ENCODE measurements at regions not wholly inside any gene's neighbourhood (a gene's known extent, or its start where the extent isn't known, plus 50 kb on each side); places are given as distances from the start of the nearest gene placed in this dataset.

DNA sequence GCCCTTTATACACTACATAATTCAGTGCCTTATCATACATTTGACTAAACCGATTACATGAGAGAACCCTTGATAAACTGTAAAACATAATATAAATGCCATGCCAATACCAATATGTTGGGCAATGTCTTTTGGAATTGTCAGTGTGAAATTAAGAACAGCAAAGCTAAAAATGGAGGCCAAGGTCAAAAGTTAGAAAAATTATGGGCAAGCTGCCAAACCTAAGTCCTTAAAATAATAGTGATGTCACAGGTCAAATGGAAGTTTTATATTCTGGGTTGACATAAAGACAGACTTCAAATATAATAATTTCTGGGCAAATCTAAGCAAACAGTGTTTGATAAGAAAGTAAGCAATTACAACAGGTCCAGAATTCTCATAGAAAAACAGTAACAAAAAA lies 696.7 kb downstream of the RNF144B start:
- no peak overlapping the region for H2AFZ ChIP-seq (ENCODE audit: low read depth)
- H3K79me2 ChIP-seq (ENCODE audit: insufficient read depth), result no peaks in the 10 kb centered on the region
- H4K20me1 ChIP-seq (ENCODE audit: insufficient read depth), result no peaks in the 10 kb centered on the region
- no peak for TF ChIP-seq NRF1 (IDR thresholded peaks at IDR 0.05; ENCODE audit: low read depth, low read length)
- no peak for TF ChIP-seq GABPA (IDR thresholded peaks at IDR 0.05; ENCODE audit: low read depth)
- TF ChIP-seq, protein P1, sequence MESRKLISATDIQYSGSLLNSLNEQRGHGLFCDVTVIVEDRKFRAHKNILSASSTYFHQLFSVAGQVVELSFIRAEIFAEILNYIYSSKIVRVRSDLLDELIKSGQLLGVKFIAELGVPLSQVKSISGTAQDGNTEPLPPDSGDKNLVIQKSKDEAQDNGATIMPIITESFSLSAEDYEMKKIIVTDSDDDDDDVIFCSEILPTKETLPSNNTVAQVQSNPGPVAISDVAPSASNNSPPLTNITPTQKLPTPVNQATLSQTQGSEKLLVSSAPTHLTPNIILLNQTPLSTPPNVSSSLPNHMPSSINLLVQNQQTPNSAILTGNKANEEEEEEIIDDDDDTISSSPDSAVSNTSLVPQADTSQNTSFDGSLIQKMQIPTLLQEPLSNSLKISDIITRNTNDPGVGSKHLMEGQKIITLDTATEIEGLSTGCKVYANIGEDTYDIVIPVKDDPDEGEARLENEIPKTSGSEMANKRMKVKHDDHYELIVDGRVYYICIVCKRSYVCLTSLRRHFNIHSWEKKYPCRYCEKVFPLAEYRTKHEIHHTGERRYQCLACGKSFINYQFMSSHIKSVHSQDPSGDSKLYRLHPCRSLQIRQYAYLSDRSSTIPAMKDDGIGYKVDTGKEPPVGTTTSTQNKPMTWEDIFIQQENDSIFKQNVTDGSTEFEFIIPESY (IDR thresholded peaks at IDR 0.05; ENCODE audit: borderline replicate concordance, low read depth), result no peak
- TF ChIP-seq TEAD4 (IDR thresholded peaks at IDR 0.05; ENCODE audit: borderline replicate concordance, insufficient read depth), result no peak
- TF ChIP-seq EP300 (IDR thresholded peaks at IDR 0.05; ENCODE audit: borderline replicate concordance in 1 of 2, low read depth in 1 of 2, low read length in 1 of 2), result no peak
- TF ChIP-seq RAD21 (IDR thresholded peaks at IDR 0.05; ENCODE audit: low read length), result no peak
- no peak for TF ChIP-seq MEF2A (IDR thresholded peaks at IDR 0.05; ENCODE audit: borderline replicate concordance, low read depth)
- TF ChIP-seq FOXM1 (IDR thresholded peaks at IDR 0.05; ENCODE audit: low read depth), result no peak
- TF ChIP-seq, protein P2, sequence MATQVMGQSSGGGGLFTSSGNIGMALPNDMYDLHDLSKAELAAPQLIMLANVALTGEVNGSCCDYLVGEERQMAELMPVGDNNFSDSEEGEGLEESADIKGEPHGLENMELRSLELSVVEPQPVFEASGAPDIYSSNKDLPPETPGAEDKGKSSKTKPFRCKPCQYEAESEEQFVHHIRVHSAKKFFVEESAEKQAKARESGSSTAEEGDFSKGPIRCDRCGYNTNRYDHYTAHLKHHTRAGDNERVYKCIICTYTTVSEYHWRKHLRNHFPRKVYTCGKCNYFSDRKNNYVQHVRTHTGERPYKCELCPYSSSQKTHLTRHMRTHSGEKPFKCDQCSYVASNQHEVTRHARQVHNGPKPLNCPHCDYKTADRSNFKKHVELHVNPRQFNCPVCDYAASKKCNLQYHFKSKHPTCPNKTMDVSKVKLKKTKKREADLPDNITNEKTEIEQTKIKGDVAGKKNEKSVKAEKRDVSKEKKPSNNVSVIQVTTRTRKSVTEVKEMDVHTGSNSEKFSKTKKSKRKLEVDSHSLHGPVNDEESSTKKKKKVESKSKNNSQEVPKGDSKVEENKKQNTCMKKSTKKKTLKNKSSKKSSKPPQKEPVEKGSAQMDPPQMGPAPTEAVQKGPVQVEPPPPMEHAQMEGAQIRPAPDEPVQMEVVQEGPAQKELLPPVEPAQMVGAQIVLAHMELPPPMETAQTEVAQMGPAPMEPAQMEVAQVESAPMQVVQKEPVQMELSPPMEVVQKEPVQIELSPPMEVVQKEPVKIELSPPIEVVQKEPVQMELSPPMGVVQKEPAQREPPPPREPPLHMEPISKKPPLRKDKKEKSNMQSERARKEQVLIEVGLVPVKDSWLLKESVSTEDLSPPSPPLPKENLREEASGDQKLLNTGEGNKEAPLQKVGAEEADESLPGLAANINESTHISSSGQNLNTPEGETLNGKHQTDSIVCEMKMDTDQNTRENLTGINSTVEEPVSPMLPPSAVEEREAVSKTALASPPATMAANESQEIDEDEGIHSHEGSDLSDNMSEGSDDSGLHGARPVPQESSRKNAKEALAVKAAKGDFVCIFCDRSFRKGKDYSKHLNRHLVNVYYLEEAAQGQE (IDR thresholded peaks at IDR 0.05; ENCODE audit: low read depth, low read length), result no peak
- no peak for TF ChIP-seq RXRA (IDR thresholded peaks at IDR 0.05; ENCODE audit: borderline replicate concordance, low read depth)
- TF ChIP-seq YY1 (IDR thresholded peaks at IDR 0.05; ENCODE audit: low read depth), result no peak
- TF ChIP-seq SMC3 (IDR thresholded peaks at IDR 0.05; ENCODE audit: low read depth, low read length), result no peak
- no peak for TF ChIP-seq TCF12 (IDR thresholded peaks at IDR 0.05)
- TF ChIP-seq FOXJ3 (CRISPR knock-in tag; IDR thresholded peaks at IDR 0.05), result no peak
- TF ChIP-seq, protein P3, sequence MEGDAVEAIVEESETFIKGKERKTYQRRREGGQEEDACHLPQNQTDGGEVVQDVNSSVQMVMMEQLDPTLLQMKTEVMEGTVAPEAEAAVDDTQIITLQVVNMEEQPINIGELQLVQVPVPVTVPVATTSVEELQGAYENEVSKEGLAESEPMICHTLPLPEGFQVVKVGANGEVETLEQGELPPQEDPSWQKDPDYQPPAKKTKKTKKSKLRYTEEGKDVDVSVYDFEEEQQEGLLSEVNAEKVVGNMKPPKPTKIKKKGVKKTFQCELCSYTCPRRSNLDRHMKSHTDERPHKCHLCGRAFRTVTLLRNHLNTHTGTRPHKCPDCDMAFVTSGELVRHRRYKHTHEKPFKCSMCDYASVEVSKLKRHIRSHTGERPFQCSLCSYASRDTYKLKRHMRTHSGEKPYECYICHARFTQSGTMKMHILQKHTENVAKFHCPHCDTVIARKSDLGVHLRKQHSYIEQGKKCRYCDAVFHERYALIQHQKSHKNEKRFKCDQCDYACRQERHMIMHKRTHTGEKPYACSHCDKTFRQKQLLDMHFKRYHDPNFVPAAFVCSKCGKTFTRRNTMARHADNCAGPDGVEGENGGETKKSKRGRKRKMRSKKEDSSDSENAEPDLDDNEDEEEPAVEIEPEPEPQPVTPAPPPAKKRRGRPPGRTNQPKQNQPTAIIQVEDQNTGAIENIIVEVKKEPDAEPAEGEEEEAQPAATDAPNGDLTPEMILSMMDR (IDR thresholded peaks at IDR 0.05), result no peak
- TF ChIP-seq EZH2phosphoT487 (IDR thresholded peaks at IDR 0.05; ENCODE audit: borderline replicate concordance, low read depth), result no peak
- TF ChIP-seq FOSL2 (IDR thresholded peaks at IDR 0.05; ENCODE audit: borderline replicate concordance, low read depth), result no peak
- no peak for TF ChIP-seq NFIC (IDR thresholded peaks at IDR 0.05; ENCODE audit: borderline replicate concordance)
- TF ChIP-seq, protein P4, sequence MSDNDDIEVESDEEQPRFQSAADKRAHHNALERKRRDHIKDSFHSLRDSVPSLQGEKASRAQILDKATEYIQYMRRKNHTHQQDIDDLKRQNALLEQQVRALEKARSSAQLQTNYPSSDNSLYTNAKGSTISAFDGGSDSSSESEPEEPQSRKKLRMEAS (IDR thresholded peaks at IDR 0.05; ENCODE audit: low read depth), result no peak
- no peak overlapping the region for H3K4me3 ChIP-seq (ENCODE audit: low read depth in 2 of 2, low read length in 1 of 2)
- DNase-seq, result no peak
- no peak overlapping the region for H3K4me2 ChIP-seq
- CTCF ChIA-PET, result no interaction called here
- no peak overlapping the region for H3K27ac ChIP-seq (ENCODE audit: low read depth in 2 of 2, low read length in 1 of 2)
- no peaks in the 10 kb centered on the region for H3K4me1 ChIP-seq (ENCODE audit: control insufficient read depth in 1 of 2, insufficient read depth in 2 of 2, low read depth in 1 of 2, low read length in 1 of 2)
- H3K27me3 ChIP-seq (ENCODE audit: insufficient read depth), result no peaks in the 10 kb centered on the region
- H3K9ac ChIP-seq, result no peak overlapping the region
- WGBS (ENCODE audit: low lambda C conversion rate), result 9% methylated on average over 1 of the region's 1 CpG
- no peaks in the 10 kb centered on the region for H3K9me3 ChIP-seq
- H3F3A ChIP-seq (replicated peaks; ENCODE audit: insufficient read depth), result no peaks in the 10 kb centered on the region
- H3K9me2 ChIP-seq, result no peaks in the 10 kb centered on the region
- no peaks in the 10 kb centered on the region for H3K36me3 ChIP-seq (replicated peaks in 1 of 2; ENCODE audit: control insufficient read depth in 1 of 2, insufficient read depth in 2 of 2, low read length in 1 of 2)
- POLR2A ChIA-PET, result no interaction called here
